H9 (cell line): ENCODE measurements at regions not wholly inside any gene's neighbourhood (a gene's known extent, or its start where the extent isn't known, plus 50 kb on each side); places are given as distances from the start of the nearest gene placed in this dataset.

ENCODE experiments used
- DNase-seq: peaks from one replicate; pipeline ENCODE4 v3.0.0-alpha.2; 2017
- H2AFZ ChIP-seq: one replicate; pipeline ENCODE4 v1.6.1; 2013; ENCODE audit warnings: mild to moderate bottlenecking, low read length, control low read depth, moderate library complexity
- H2AK5ac ChIP-seq: 2 replicates; pipeline ENCODE4 v1.6.1; 2013; ENCODE audit warnings: low read length, control low read depth, mixed read lengths; ENCODE audit not compliant: insufficient read length
- H2BK120ac ChIP-seq: one replicate; pipeline ENCODE4 v1.6.1; 2013; ENCODE audit warnings: low read depth, mild to moderate bottlenecking, low read length, control low read depth, inconsistent platforms; ENCODE audit not compliant: poor library complexity, severe bottlenecking
- H2BK12ac ChIP-seq: 2 replicates; pipeline ENCODE4 v1.6.1; 2013; ENCODE audit warnings: low read length, control low read depth, mixed read lengths, low read depth; ENCODE audit not compliant: insufficient read length
- H2BK15ac ChIP-seq: 2 replicates; pipeline ENCODE4 v1.6.1; 2013; ENCODE audit warnings: low read depth, low read length, control low read depth
- H2BK20ac ChIP-seq: one replicate; pipeline ENCODE4 v1.6.1; 2013; ENCODE audit warnings: low read depth, mild to moderate bottlenecking, low read length, control low read depth, inconsistent platforms; ENCODE audit not compliant: poor library complexity, severe bottlenecking
- H2BK5ac ChIP-seq: 2 replicates; pipeline ENCODE4 v1.6.1; 2013; ENCODE audit warnings: low read length, control low read depth, mixed read lengths; ENCODE audit not compliant: insufficient read length
- H3K14ac ChIP-seq: 2 replicates; pipeline ENCODE4 v1.6.1; 2013; ENCODE audit warnings: low read length, control low read depth; ENCODE audit not compliant: insufficient read depth
- H3K18ac ChIP-seq: 2 replicates; pipeline ENCODE4 v1.6.1; 2013; ENCODE audit warnings: low read depth, mild to moderate bottlenecking, mixed read lengths, low read length, control low read depth; ENCODE audit not compliant: insufficient read length
- H3K23ac ChIP-seq: 2 replicates; pipeline ENCODE4 v1.6.1; 2013; ENCODE audit warnings: low read length, control low read depth, mixed read lengths, low read depth; ENCODE audit not compliant: insufficient read length
- H3K23me2 ChIP-seq: 2 replicates; pipeline ENCODE4 v1.6.1; 2013; ENCODE audit warnings: low read depth, mild to moderate bottlenecking, mixed read lengths, low read length, control low read depth; ENCODE audit not compliant: insufficient read length, poor library complexity, severe bottlenecking
- H3K27ac ChIP-seq: 2 replicates; pipeline ENCODE4 v1.5.1; 2013; ENCODE audit warnings: low read length, control low read depth, mixed read lengths, low read depth; ENCODE audit not compliant: insufficient read length
- H3K27me3 ChIP-seq: 2 replicates; pipeline ENCODE4 v1.6.1; 2013; ENCODE audit warnings: low read length, control low read depth, inconsistent platforms; ENCODE audit not compliant: insufficient read depth
- H3K4ac ChIP-seq: 2 replicates; pipeline ENCODE4 v1.6.1; 2013; ENCODE audit warnings: low read depth, mild to moderate bottlenecking, control low read depth, inconsistent platforms, low read length, moderate library complexity
- H3K4me1 ChIP-seq: 2 replicates; pipeline ENCODE4 v1.6.1; 2013; ENCODE audit warnings: low read length, control low read depth, inconsistent platforms; ENCODE audit not compliant: insufficient read depth
- H3K4me2 ChIP-seq: 2 replicates; pipeline ENCODE4 v1.6.1; 2013; ENCODE audit warnings: low read length, control low read depth, mixed read lengths; ENCODE audit not compliant: insufficient read length, insufficient read depth
- H3K56ac ChIP-seq: 2 replicates; pipeline ENCODE4 v1.6.1; 2013; ENCODE audit warnings: low read depth, mild to moderate bottlenecking, mixed read lengths, low read length, control low read depth; ENCODE audit not compliant: insufficient read length
- H3K79me1 ChIP-seq: 2 replicates; pipeline ENCODE4 v1.6.1; 2013; ENCODE audit warnings: low read depth, mild to moderate bottlenecking, moderate library complexity, low read length, control low read depth, inconsistent platforms; ENCODE audit not compliant: insufficient read depth, poor library complexity, severe bottlenecking
- H3K79me2 ChIP-seq: 2 replicates; pipeline ENCODE4 v1.6.1; 2013; ENCODE audit warnings: low read length, control low read depth, inconsistent platforms; ENCODE audit not compliant: insufficient read depth
- H3K9ac ChIP-seq: 2 replicates; pipeline ENCODE4 v1.6.1; 2013; ENCODE audit warnings: low read length, control low read depth, mixed read lengths; ENCODE audit not compliant: insufficient read length; ENCODE audit errors: extremely low read depth
- H3K9me3 ChIP-seq: one replicate; pipeline ENCODE4 v1.6.1; 2013; ENCODE audit warnings: low read depth, low read length, inconsistent platforms; ENCODE audit not compliant: control insufficient read depth
- H3T11ph ChIP-seq: one replicate; pipeline ENCODE4 v1.6.1; 2013; ENCODE audit warnings: mild to moderate bottlenecking, low read length, control low read depth, inconsistent platforms
- H4K20me1 ChIP-seq: one replicate; pipeline ENCODE4 v1.6.1; 2013; ENCODE audit not compliant: control insufficient read depth, insufficient read length, insufficient read depth
- H4K5ac ChIP-seq: 2 replicates; pipeline ENCODE4 v1.6.1; 2013; ENCODE audit warnings: low read depth, mild to moderate bottlenecking, mixed read lengths, low read length, control low read depth; ENCODE audit not compliant: insufficient read length
- H4K8ac ChIP-seq: replicated peaks from 2 replicates; pipeline ENCODE4 v1.6.1; 2013; ENCODE audit warnings: low read length, control low read depth, mixed read lengths, low read depth; ENCODE audit not compliant: insufficient read length
- H4K91ac ChIP-seq: 2 replicates; pipeline ENCODE4 v1.6.1; 2013; ENCODE audit warnings: low read depth, mild to moderate bottlenecking, moderate library complexity, mixed read lengths, low read length, control low read depth; ENCODE audit not compliant: insufficient read length
- H3K27ac Mint-ChIP-seq, 3 experiments: 2 replicates in 2 of 3; 3 replicates in 1 of 3; pipeline ENCODE4 v1.8.0; 2020 to 2021; ENCODE audit warnings: mixed read lengths in 3 of 3, mild to moderate bottlenecking in 1 of 3, moderate library complexity in 1 of 3
- H3K27me3 Mint-ChIP-seq: 2 replicates; pipeline ENCODE4 v1.8.0; 2021; ENCODE audit warnings: low read depth, mild to moderate bottlenecking, moderate library complexity, mixed read lengths
- H3K36me3 Mint-ChIP-seq, 3 experiments: 2 replicates in 2 of 3; 3 replicates in 1 of 3; pipeline ENCODE4 v1.8.0; 2020 to 2021; ENCODE audit warnings: low read depth in 3 of 3, mixed read lengths in 3 of 3; ENCODE audit not compliant: insufficient read depth in 1 of 3
- H3K4me1 Mint-ChIP-seq, 2 experiments: 2 replicates each; pipeline ENCODE4 v1.8.0; 2020; ENCODE audit warnings: mixed read lengths in 2 of 2
- H3K4me3 Mint-ChIP-seq, 2 experiments: 2 replicates in 1 of 2; 3 replicates in 1 of 2; pipeline ENCODE4 v1.8.0; 2020 to 2021; ENCODE audit warnings: mild to moderate bottlenecking in 2 of 2, mixed read lengths in 2 of 2, moderate library complexity in 1 of 2
- H3K9me3 Mint-ChIP-seq, 2 experiments: 2 replicates in 1 of 2; 3 replicates in 1 of 2; pipeline ENCODE4 v1.8.0; 2020; ENCODE audit warnings: mild to moderate bottlenecking in 2 of 2, mixed read lengths in 2 of 2, moderate library complexity in 1 of 2
- WGBS: extraction: QIAGEN DNeasy Blood & Tissue Kit; methylation state at CpG from one replicate; pipeline ENCODE4 v1.1.7; 2013; ENCODE audit warnings: missing lambda C conversion rate, low lambda C conversion rate, mixed read lengths; ENCODE audit not compliant: insufficient read length; ENCODE audit errors: extremely low coverage; 5-methylcytosine and 5-hydroxymethylcytosine counted together
- TF ChIP-seq, protein P1 (sequence below): fragments of 200-600 bp; sonication (generic); conservative IDR thresholded peaks from 3 replicates; pipeline ENCODE4 v1.8.0; 2021; ENCODE audit warnings: antibody characterized with exemption, mild to moderate bottlenecking

- Mint-ChIP-seq H3K36me3 (no peaks in the 10 kb centered on the region), H3K27ac (no peak overlapping the region), H3K9me3 (no peaks in the 10 kb centered on the region), H3K27me3 (0 out of 2 replicates have a peak, but pooled peaks cover 3% of the 10 kb centered on the region), H3K4me3 (no peak overlapping the region), H3K4me1 (peaks cover 3 to 4% of the 10 kb centered on the region in 2 experiments)
- no peak overlapping the region for H3K27ac ChIP-seq
- H3K23ac ChIP-seq = no peak overlapping the region
- H4K20me1 ChIP-seq = no peaks in the 10 kb centered on the region
- no peak overlapping the region for H2BK5ac ChIP-seq
- DNase-seq = no peak
- TF ChIP-seq, protein P1, sequence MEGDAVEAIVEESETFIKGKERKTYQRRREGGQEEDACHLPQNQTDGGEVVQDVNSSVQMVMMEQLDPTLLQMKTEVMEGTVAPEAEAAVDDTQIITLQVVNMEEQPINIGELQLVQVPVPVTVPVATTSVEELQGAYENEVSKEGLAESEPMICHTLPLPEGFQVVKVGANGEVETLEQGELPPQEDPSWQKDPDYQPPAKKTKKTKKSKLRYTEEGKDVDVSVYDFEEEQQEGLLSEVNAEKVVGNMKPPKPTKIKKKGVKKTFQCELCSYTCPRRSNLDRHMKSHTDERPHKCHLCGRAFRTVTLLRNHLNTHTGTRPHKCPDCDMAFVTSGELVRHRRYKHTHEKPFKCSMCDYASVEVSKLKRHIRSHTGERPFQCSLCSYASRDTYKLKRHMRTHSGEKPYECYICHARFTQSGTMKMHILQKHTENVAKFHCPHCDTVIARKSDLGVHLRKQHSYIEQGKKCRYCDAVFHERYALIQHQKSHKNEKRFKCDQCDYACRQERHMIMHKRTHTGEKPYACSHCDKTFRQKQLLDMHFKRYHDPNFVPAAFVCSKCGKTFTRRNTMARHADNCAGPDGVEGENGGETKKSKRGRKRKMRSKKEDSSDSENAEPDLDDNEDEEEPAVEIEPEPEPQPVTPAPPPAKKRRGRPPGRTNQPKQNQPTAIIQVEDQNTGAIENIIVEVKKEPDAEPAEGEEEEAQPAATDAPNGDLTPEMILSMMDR = no peak
- no peak overlapping the region for H3K9ac ChIP-seq
- H2BK12ac ChIP-seq = no peak overlapping the region
- no peak overlapping the region for H4K91ac ChIP-seq
- no peak overlapping the region for H2AK5ac ChIP-seq
- H3K79me2 ChIP-seq = no peaks in the 10 kb centered on the region
- no peaks in the 10 kb centered on the region for H3K23me2 ChIP-seq
- H3K79me1 ChIP-seq = no peaks in the 10 kb centered on the region
- no peak overlapping the region for H2BK15ac ChIP-seq
- no CpG with 5 or more reads among the region's 6 CpGs for WGBS
- no peaks in the 10 kb centered on the region for H3K9me3 ChIP-seq
- no peak overlapping the region for H3K14ac ChIP-seq
- H2AFZ ChIP-seq = no peak overlapping the region
- H2BK20ac ChIP-seq = no peak overlapping the region
- H3K18ac ChIP-seq = no peak overlapping the region
- H3T11ph ChIP-seq = no peak overlapping the region
- no peak overlapping the region for H4K5ac ChIP-seq
- no peaks in the 10 kb centered on the region for H3K4me1 ChIP-seq
- no peak overlapping the region for H3K4me2 ChIP-seq
- H3K4ac ChIP-seq = no peak overlapping the region
- no peaks in the 10 kb centered on the region for H3K27me3 ChIP-seq
- H3K56ac ChIP-seq = no peak overlapping the region
- no peak overlapping the region for H4K8ac ChIP-seq
- H2BK120ac ChIP-seq = no peak overlapping the region
These were observed 61.1 kb upstream of the BDNF start for GRCh38 chr11:27761356-27761755.
